ENCODE measurements at regions not wholly inside any gene's neighbourhood (a gene's known extent, or its start where the extent isn't known, plus 50 kb on each side); places are given as distances from the start of the nearest gene placed in this dataset.
A peak's percentile ranks its signal among the peaks of the same experiment; 100 is the strongest.

GRCh38 chr6:156413154-156413553, 364.0 kb upstream of the ARID1B start:
- ATAC-seq: no peak

GRCh38 chr6:156410649-156411048, 366.5 kb upstream of the ARID1B start:
- H3K27ac Mint-ChIP-seq: no peak overlapping the region
- no peak overlapping the region for H3K4me3 Mint-ChIP-seq
- no peak for ATAC-seq
- H3K27me3 Mint-ChIP-seq: no peaks in the 10 kb centered on the region
- no peaks in the 10 kb centered on the region for H3K4me1 Mint-ChIP-seq
- peaks cover 3% of the 10 kb centered on the region for H3K9me3 Mint-ChIP-seq
- no peaks in the 10 kb centered on the region for H3K36me3 Mint-ChIP-seq

More at GRCh38 chr6:156413154-156413553, 364.0 kb upstream of the ARID1B start:
- H3K27me3 Mint-ChIP-seq: no peaks in the 10 kb centered on the region
- H3K27ac Mint-ChIP-seq: no peak overlapping the region
- peaks cover 3% of the 10 kb centered on the region for H3K9me3 Mint-ChIP-seq
- no peaks in the 10 kb centered on the region for H3K36me3 Mint-ChIP-seq
- no peaks in the 10 kb centered on the region for H3K4me1 Mint-ChIP-seq
- no peak overlapping the region for H3K4me3 Mint-ChIP-seq

DNA sequence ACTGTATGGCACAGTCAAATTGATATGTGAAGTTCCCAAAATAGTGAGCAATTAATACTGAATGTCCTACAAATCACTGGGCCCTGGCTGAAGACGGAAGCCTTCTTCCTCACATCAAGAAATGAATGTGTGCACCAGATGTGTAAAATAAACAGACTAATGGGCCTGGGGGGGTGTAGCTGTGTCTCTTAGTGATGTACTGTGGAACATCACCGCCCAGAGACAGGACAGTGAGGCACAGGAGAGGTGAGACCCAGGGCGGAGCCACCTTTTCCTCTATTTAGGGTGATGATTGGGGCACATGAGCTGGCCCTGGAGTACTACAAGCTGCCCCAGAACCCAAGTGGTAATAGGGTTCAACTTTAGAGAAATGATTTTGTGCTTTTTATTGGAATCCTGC, 368.5 kb upstream of the ARID1B start:
- no peak for ATAC-seq
- H3K4me3 Mint-ChIP-seq: no peak overlapping the region
- no peak overlapping the region for H3K27ac Mint-ChIP-seq
- H3K27me3 Mint-ChIP-seq: no peaks in the 10 kb centered on the region
- H3K9me3 Mint-ChIP-seq: peaks cover 3% of the 10 kb centered on the region
- H3K4me1 Mint-ChIP-seq: no peaks in the 10 kb centered on the region
- no peaks in the 10 kb centered on the region for H3K36me3 Mint-ChIP-seq

DNA sequence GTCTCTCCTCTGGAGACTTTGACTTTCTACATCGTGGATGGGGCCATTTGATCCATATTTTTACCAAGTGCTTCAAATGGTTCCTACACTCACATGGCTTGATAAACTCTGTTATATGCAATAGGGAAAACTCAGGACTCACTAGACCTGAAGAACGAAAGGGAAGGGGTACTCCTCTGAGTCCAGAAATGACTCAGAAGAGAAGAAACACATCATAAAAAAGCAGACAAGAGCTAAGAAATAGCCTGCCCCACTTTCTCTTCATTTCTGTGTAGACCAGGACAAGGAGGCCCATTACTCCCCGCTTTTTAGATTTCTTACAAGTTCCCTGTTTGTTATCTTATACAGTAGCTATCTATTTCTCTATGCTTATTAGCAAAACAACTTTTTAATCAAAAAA, 369.8 kb upstream of the ARID1B start:
- Mint-ChIP-seq H3K27ac (no peak overlapping the region), H3K4me1 (no peaks in the 10 kb centered on the region), H3K36me3 (no peaks in the 10 kb centered on the region), H3K9me3 (peaks cover 8% of the 10 kb centered on the region), H3K27me3 (no peaks in the 10 kb centered on the region), H3K4me3 (no peak overlapping the region)
- no peak for ATAC-seq

DNA sequence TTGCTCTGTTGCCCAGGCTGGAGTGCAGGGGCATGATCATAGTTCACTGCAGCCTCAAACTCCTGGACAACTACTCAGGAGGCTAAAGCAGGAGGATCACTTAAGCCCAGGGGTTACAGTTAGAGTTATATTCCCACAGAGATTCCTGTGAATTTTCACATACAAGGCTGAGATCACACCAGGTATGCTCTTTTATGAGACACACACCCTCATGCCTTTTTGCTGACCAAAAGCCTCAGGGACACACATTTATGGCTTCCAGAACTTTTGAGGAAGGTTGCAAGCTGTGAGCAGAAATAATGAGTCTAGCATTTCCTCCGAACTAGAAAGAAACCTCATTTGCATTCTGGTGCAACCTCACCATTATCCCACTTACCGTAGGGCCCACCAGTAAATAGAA, 370.5 kb upstream of the ARID1B start:
- Mint-ChIP-seq H3K9me3 (peaks cover 6% of the 10 kb centered on the region), H3K4me1 (no peaks in the 10 kb centered on the region), H3K36me3 (no peaks in the 10 kb centered on the region), H3K4me3 (no peak overlapping the region), H3K27ac (no peak overlapping the region), H3K27me3 (no peaks in the 10 kb centered on the region)
- no peak for ATAC-seq

- H3K9me3 Mint-ChIP-seq: peaks cover 6% of the 10 kb centered on the region
Observed at GRCh38 chr6:156406099-156406498, 371.1 kb upstream of the ARID1B start.

GRCh38 chr6:156402628-156403027, 374.6 kb upstream of the ARID1B start:
- H3K4me1 Mint-ChIP-seq: no peaks in the 10 kb centered on the region
- peaks cover 6% of the 10 kb centered on the region for H3K9me3 Mint-ChIP-seq
- H3K36me3 Mint-ChIP-seq: no peaks in the 10 kb centered on the region
- H3K27ac Mint-ChIP-seq: no peak overlapping the region
- no peak for ATAC-seq
- H3K4me3 Mint-ChIP-seq: no peak overlapping the region
- H3K27me3 Mint-ChIP-seq: no peaks in the 10 kb centered on the region

More at GRCh38 chr6:156406099-156406498, 371.1 kb upstream of the ARID1B start:
- H3K27me3 Mint-ChIP-seq: no peaks in the 10 kb centered on the region
- ATAC-seq: no peak
- H3K4me1 Mint-ChIP-seq: no peaks in the 10 kb centered on the region
- H3K27ac Mint-ChIP-seq: no peak overlapping the region
- H3K4me3 Mint-ChIP-seq: no peak overlapping the region
- H3K36me3 Mint-ChIP-seq: no peaks in the 10 kb centered on the region

DNA sequence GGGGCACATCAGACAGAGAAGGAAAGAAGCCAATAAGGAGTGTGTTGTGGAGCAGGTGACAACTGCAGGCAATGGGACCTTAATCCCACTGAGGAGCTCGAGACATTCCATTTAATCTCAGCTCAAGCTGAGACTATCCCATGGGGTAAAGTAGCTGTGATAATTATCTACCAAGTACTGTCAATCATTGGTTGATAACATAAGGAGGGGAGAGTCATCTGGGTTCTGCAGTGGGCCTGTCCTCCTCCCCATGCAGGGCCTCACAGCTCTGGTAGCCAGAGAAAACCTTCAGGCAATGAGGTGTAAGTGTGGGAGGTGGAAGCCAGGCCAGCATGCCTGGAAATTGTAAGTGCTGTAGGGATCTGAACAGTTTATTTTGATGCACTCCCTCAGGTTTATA, 375.0 kb upstream of the ARID1B start:
- Mint-ChIP-seq H3K9me3 (peaks cover 6% of the 10 kb centered on the region), H3K4me3 (no peak overlapping the region)
- no peak for ATAC-seq

DNA sequence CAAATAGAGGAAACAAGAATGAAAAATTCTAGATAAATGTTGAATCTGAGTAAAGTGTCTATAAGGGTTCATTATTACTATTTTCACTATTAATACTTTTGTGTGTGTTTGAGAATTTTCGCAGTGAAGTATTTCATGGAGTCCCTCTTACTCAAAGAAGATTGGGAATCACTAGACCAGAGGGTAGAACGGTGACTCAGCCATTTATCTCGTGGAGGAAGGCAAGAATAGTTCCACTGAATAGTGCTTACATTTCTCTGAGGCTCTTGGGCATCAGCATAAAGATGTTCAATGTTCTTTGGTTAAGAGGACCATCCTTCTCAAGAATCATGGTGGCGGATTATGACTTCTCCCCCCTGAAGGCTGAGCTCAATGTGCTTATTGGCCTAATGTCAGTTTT, 376.7 kb upstream of the ARID1B start:
- no peaks in the 10 kb centered on the region for H3K27me3 Mint-ChIP-seq
- H3K36me3 Mint-ChIP-seq: no peaks in the 10 kb centered on the region
- H3K27ac Mint-ChIP-seq: no peak overlapping the region
- peaks cover 6% of the 10 kb centered on the region for H3K9me3 Mint-ChIP-seq
- no peak overlapping the region for H3K4me3 Mint-ChIP-seq
- H3K4me1 Mint-ChIP-seq: peaks cover 8% of the 10 kb centered on the region
- ATAC-seq: no peak

More for the DNA sequence above, 375.0 kb upstream of the ARID1B start:
- Mint-ChIP-seq H3K4me1 (no peaks in the 10 kb centered on the region), H3K36me3 (no peaks in the 10 kb centered on the region), H3K27me3 (no peaks in the 10 kb centered on the region), H3K27ac (no peak overlapping the region)

GRCh38 chr6:156398966-156399365, 378.2 kb upstream of the ARID1B start:
- no peak overlapping the region for H3K27ac Mint-ChIP-seq
- peaks cover 17% of the 10 kb centered on the region for H3K4me1 Mint-ChIP-seq
- no peak for ATAC-seq
- H3K4me3 Mint-ChIP-seq: no peak overlapping the region
- peaks cover 6% of the 10 kb centered on the region for H3K9me3 Mint-ChIP-seq
- no peaks in the 10 kb centered on the region for H3K36me3 Mint-ChIP-seq
- H3K27me3 Mint-ChIP-seq: peaks cover under 1% of the 10 kb centered on the region

GRCh38 chr6:156398371-156398770, 378.8 kb upstream of the ARID1B start:
- H3K4me3 Mint-ChIP-seq: no peak overlapping the region
- peaks cover 6% of the 10 kb centered on the region for H3K27me3 Mint-ChIP-seq

DNA sequence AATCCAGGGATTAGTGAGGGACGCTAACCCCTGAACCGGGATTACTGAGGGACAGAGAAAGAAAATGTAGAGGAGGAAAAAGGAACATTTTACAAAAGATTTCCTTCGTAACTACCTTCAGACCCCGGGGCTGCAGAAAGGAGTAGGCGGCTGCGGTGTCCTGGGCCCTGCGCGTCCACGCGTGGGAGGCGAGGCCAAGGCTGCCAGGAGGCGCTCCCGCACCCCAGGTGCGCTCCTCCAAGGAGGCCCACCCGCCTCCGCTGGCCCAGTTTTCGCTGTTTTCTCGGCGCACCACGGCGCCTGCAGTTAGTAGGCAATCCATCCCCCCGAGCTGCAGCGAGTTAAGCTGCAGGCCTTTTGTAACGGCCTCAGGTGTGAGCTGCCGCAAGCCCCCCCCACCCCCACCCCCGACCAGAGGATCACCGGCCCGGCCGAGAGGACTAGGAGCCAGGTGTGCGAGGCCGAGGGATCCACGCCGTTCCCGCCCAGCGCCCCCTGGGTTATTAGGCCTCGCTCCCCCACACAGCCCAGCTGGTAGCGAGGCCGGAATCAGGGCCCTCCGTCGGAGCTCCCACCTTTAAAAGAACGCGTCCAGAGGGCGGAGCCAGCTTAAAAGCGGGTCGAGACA, 380.3 kb upstream of the ARID1B start:
- Mint-ChIP-seq H3K27ac (peak overlapping the region; percentile 67), H3K9me3 (no peaks in the 10 kb centered on the region), H3K27me3 (peaks cover 21% of the 10 kb centered on the region), H3K4me1 (peaks cover 38% of the 10 kb centered on the region), H3K36me3 (no peaks in the 10 kb centered on the region), H3K4me3 (peak overlapping the region; percentile 67)
- ATAC-seq: peak; percentile 13

More at GRCh38 chr6:156398371-156398770, 378.8 kb upstream of the ARID1B start:
- Mint-ChIP-seq H3K4me1 (peaks cover 23% of the 10 kb centered on the region), H3K36me3 (no peaks in the 10 kb centered on the region), H3K27ac (no peak overlapping the region), H3K9me3 (peaks cover 5% of the 10 kb centered on the region)
- ATAC-seq: no peak

- H3K27me3 Mint-ChIP-seq: peaks cover 24% of the 10 kb centered on the region
- H3K36me3 Mint-ChIP-seq: no peaks in the 10 kb centered on the region
- ATAC-seq: peak; percentile 68
- no peaks in the 10 kb centered on the region for H3K9me3 Mint-ChIP-seq
- H3K27ac Mint-ChIP-seq: peak overlapping the region; percentile 67
- peaks cover 39% of the 10 kb centered on the region for H3K4me1 Mint-ChIP-seq
- peak overlapping the region; percentile 67 for H3K4me3 Mint-ChIP-seq
Observed at GRCh38 chr6:156396068-156396771, 381.0 kb upstream of the ARID1B start.

- H3K27me3 Mint-ChIP-seq: peaks cover 24% of the 10 kb centered on the region
- peaks cover 39% of the 10 kb centered on the region for H3K4me1 Mint-ChIP-seq
- H3K4me3 Mint-ChIP-seq: peak overlapping the region; percentile 14
- H3K27ac Mint-ChIP-seq: peak overlapping the region; percentile 67
- ATAC-seq: peak; percentile 80
- H3K9me3 Mint-ChIP-seq: no peaks in the 10 kb centered on the region
- H3K36me3 Mint-ChIP-seq: no peaks in the 10 kb centered on the region
Observed at GRCh38 chr6:156395276-156395675, 381.9 kb upstream of the ARID1B start.

DNA sequence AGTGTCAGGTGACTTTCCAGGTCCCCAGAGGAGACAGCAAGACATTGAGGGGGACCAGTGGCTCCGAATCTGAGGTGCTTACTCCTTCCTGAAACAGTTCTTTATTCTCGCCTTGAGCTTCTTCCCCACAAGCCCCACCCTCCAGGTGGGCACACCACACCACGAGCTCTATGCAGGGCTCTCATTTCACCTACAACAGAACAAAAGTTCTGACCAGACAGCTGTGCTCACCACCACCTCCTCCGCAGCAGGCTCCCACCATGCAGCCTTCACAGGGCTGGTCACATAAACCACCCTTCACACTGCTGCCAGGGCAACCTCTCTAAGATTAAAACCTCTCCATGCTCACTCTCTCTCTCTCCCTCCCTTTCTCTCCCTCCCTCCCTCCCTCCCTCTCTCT, 384.5 kb upstream of the ARID1B start:
- Mint-ChIP-seq H3K27ac (peak overlapping the region; percentile 12), H3K4me3 (peak overlapping the region; percentile 52), H3K27me3 (peaks cover 24% of the 10 kb centered on the region), H3K4me1 (peaks cover 39% of the 10 kb centered on the region), H3K36me3 (no peaks in the 10 kb centered on the region), H3K9me3 (no peaks in the 10 kb centered on the region)
- ATAC-seq: peak; percentile 41

DNA sequence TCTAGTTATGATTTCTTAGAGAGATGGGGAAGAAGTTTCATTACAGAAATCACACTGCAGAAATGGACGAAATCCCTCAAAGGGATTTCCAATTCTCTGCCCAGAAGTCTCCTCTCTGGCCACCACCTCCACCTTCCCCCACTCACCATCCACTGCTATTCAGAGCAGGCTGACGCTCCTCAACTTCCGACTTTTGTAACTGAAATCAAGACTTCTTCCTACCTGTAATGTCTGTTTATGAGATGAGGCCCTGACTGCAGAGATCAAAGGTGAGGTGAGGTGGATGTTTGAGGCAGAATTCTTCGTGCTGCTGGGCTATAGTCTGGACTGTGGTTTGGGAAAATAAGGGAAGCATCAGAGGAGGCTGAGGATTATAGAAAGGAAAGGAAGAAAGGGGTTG, 385.2 kb upstream of the ARID1B start:
- H3K36me3 Mint-ChIP-seq: no peaks in the 10 kb centered on the region
- peaks cover 24% of the 10 kb centered on the region for H3K27me3 Mint-ChIP-seq
- peaks cover 39% of the 10 kb centered on the region for H3K4me1 Mint-ChIP-seq
- H3K27ac Mint-ChIP-seq: peak overlapping the region; percentile 12
- H3K9me3 Mint-ChIP-seq: no peaks in the 10 kb centered on the region
- peak overlapping the region; percentile 39 for H3K4me3 Mint-ChIP-seq
- no peak for ATAC-seq
